ENCODE measurements at regions not wholly inside any gene's neighbourhood (a gene's known extent, or its start where the extent isn't known, plus 50 kb on each side); places are given as distances from the start of the nearest gene placed in this dataset.

GRCh38 chr16:18050234-18050633 is 286.3 kb downstream of the NPIPA8 start:
- H3K4me2 ChIP-seq (ENCODE audit: low read depth, low read length), result no peak overlapping the region
- H3F3A ChIP-seq (ENCODE audit: insufficient read depth, low read length), result no peaks in the 10 kb centered on the region
- DNase-seq, result no peak
- H3K9ac ChIP-seq (ENCODE audit: low read length), result no peak overlapping the region
- H3K27ac ChIP-seq (ENCODE audit: low read length), result no peak overlapping the region
- H3K36me3 ChIP-seq (replicated peaks; ENCODE audit: insufficient read depth, low read length), result no peaks in the 10 kb centered on the region
- H3K4me1 ChIP-seq (ENCODE audit: low read length), result no peaks in the 10 kb centered on the region
- no peaks in the 10 kb centered on the region for H3K9me3 ChIP-seq (replicated peaks; ENCODE audit: insufficient read depth, low read length)
- no peaks in the 10 kb centered on the region for H3K79me2 ChIP-seq (ENCODE audit: low read length)
- no peak overlapping the region for H3K4me3 ChIP-seq (ENCODE audit: low read length)
- H2AFZ ChIP-seq (ENCODE audit: low read length), result no peak overlapping the region
- no peaks in the 10 kb centered on the region for H3K27me3 ChIP-seq (replicated peaks; ENCODE audit: insufficient read depth, low read length)
- no peaks in the 10 kb centered on the region for H4K20me1 ChIP-seq (ENCODE audit: insufficient read depth, low read length)
- H3K9me2 ChIP-seq (replicated peaks; ENCODE audit: insufficient read depth, low read length), result no peaks in the 10 kb centered on the region
- no peak for TF ChIP-seq EZH2phosphoT487 (IDR thresholded peaks at IDR 0.05; ENCODE audit: low read length)
- TF ChIP-seq EZH2 (optimal IDR thresholded peaks at IDR 0.05; ENCODE audit: low read depth, low read length), result no peak
- TF ChIP-seq, protein P1, sequence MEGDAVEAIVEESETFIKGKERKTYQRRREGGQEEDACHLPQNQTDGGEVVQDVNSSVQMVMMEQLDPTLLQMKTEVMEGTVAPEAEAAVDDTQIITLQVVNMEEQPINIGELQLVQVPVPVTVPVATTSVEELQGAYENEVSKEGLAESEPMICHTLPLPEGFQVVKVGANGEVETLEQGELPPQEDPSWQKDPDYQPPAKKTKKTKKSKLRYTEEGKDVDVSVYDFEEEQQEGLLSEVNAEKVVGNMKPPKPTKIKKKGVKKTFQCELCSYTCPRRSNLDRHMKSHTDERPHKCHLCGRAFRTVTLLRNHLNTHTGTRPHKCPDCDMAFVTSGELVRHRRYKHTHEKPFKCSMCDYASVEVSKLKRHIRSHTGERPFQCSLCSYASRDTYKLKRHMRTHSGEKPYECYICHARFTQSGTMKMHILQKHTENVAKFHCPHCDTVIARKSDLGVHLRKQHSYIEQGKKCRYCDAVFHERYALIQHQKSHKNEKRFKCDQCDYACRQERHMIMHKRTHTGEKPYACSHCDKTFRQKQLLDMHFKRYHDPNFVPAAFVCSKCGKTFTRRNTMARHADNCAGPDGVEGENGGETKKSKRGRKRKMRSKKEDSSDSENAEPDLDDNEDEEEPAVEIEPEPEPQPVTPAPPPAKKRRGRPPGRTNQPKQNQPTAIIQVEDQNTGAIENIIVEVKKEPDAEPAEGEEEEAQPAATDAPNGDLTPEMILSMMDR (IDR thresholded peaks at IDR 0.05; ENCODE audit: low read length), result no peak

DNA sequence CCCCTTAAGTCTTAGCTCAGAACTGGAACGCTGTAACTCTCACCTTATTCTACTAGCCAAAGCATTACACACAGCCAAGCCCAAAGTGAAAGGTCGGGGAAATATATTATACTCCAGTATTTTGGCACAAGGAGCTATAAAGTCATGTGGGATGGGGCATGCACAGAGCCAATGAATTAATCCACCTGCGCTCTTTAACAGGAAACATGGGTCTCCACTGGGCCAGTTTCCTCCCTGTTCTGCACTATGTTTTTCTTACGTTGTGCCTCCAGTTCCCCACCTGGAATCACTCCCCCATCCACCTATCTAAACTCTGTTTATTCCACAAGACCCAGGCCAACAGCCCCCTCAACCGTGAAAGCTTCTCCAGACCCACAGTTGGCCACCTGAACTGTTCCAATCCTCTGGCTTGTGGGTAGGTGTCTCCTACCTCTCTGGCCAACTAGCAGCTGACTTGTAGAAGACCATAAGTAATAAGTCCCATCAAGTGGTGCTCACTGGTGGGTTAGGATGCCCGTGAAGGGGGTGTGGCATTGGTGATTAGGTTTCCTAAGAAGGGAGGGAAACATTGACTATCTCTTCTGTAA is 286.9 kb downstream of the NPIPA8 start:
- H3K4me1 ChIP-seq (ENCODE audit: low read length), result no peaks in the 10 kb centered on the region
- H3K9me2 ChIP-seq (replicated peaks; ENCODE audit: insufficient read depth, low read length), result no peaks in the 10 kb centered on the region
- H4K20me1 ChIP-seq (ENCODE audit: insufficient read depth, low read length), result no peaks in the 10 kb centered on the region
- no peak overlapping the region for H2AFZ ChIP-seq (ENCODE audit: low read length)
- H3K27ac ChIP-seq (ENCODE audit: low read length), result no peak overlapping the region
- no peaks in the 10 kb centered on the region for H3K36me3 ChIP-seq (replicated peaks; ENCODE audit: insufficient read depth, low read length)
- no peaks in the 10 kb centered on the region for H3K27me3 ChIP-seq (replicated peaks; ENCODE audit: insufficient read depth, low read length)
- no peak overlapping the region for H3K9ac ChIP-seq (ENCODE audit: low read length)
- no peaks in the 10 kb centered on the region for H3K9me3 ChIP-seq (replicated peaks; ENCODE audit: insufficient read depth, low read length)
- H3K4me3 ChIP-seq (ENCODE audit: low read length), result no peak overlapping the region
- no peak for DNase-seq
- no peaks in the 10 kb centered on the region for H3K79me2 ChIP-seq (ENCODE audit: low read length)
- H3F3A ChIP-seq (ENCODE audit: insufficient read depth, low read length), result no peaks in the 10 kb centered on the region
- no peak overlapping the region for H3K4me2 ChIP-seq (ENCODE audit: low read depth, low read length)
- no peak for TF ChIP-seq EZH2phosphoT487 (IDR thresholded peaks at IDR 0.05; ENCODE audit: low read length)

- Histone ChIP-seq H3K4me3 (ENCODE audit: low read length) (no peak overlapping the region), H3K27me3 (replicated peaks; ENCODE audit: insufficient read depth, low read length) (no peaks in the 10 kb centered on the region), H3K4me2 (ENCODE audit: low read depth, low read length) (no peak overlapping the region), H3K27ac (ENCODE audit: low read length) (no peak overlapping the region), H3K36me3 (replicated peaks; ENCODE audit: insufficient read depth, low read length) (no peaks in the 10 kb centered on the region), H3K79me2 (ENCODE audit: low read length) (no peaks in the 10 kb centered on the region), H3K9me3 (replicated peaks; ENCODE audit: insufficient read depth, low read length) (no peaks in the 10 kb centered on the region), H3K4me1 (ENCODE audit: low read length) (no peaks in the 10 kb centered on the region), H2AFZ (ENCODE audit: low read length) (no peak overlapping the region), H4K20me1 (ENCODE audit: insufficient read depth, low read length) (no peaks in the 10 kb centered on the region), H3F3A (ENCODE audit: insufficient read depth, low read length) (no peaks in the 10 kb centered on the region), H3K9ac (ENCODE audit: low read length) (no peak overlapping the region), H3K9me2 (replicated peaks; ENCODE audit: insufficient read depth, low read length) (no peaks in the 10 kb centered on the region)
- no peak for DNase-seq
- TF ChIP-seq, protein P1 (IDR thresholded peaks at IDR 0.05; ENCODE audit: low read length), result no peak
- TF ChIP-seq EZH2 (optimal IDR thresholded peaks at IDR 0.05; ENCODE audit: low read depth, low read length) (no peak), EZH2phosphoT487 (IDR thresholded peaks at IDR 0.05; ENCODE audit: low read length) (no peak)
These were observed 287.5 kb downstream of the NPIPA8 start for GRCh38 chr16:18048853-18049546.

DNA sequence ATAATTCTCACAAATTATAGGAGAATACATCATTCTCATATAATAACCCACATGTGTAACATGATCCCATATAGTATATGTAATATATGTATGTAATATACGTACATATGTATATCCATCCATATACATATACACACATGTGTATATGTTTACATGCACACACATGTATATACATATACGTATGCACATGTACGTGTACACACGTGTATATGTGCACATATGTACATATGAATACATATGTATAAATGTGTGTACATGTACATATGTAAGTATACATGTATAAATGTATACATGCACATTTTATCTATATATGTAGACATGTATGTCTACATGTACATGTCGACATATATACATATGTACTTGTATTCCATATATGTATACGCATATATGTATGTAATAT is 288.8 kb downstream of the NPIPA8 start:
- Histone ChIP-seq H3K79me2 (ENCODE audit: low read length) (no peaks in the 10 kb centered on the region), H3K4me1 (ENCODE audit: low read length) (no peaks in the 10 kb centered on the region), H3K27me3 (replicated peaks; ENCODE audit: insufficient read depth, low read length) (no peaks in the 10 kb centered on the region), H3K9me2 (replicated peaks; ENCODE audit: insufficient read depth, low read length) (no peaks in the 10 kb centered on the region), H3K9ac (ENCODE audit: low read length) (no peak overlapping the region), H3K36me3 (replicated peaks; ENCODE audit: insufficient read depth, low read length) (no peaks in the 10 kb centered on the region), H3K27ac (ENCODE audit: low read length) (no peak overlapping the region), H2AFZ (ENCODE audit: low read length) (no peak overlapping the region), H3F3A (ENCODE audit: insufficient read depth, low read length) (no peaks in the 10 kb centered on the region), H3K9me3 (replicated peaks; ENCODE audit: insufficient read depth, low read length) (no peaks in the 10 kb centered on the region), H3K4me2 (ENCODE audit: low read depth, low read length) (no peak overlapping the region), H3K4me3 (ENCODE audit: low read length) (no peak overlapping the region), H4K20me1 (ENCODE audit: insufficient read depth, low read length) (no peaks in the 10 kb centered on the region)
- no peak for DNase-seq
- TF ChIP-seq EZH2phosphoT487 (IDR thresholded peaks at IDR 0.05; ENCODE audit: low read length) (no peak), EZH2 (optimal IDR thresholded peaks at IDR 0.05; ENCODE audit: low read depth, low read length) (no peak)
- TF ChIP-seq, protein P1 (IDR thresholded peaks at IDR 0.05; ENCODE audit: low read length), result no peak

All from MM.1S (cell line).